ENCODE measurements at regions not wholly inside any gene's neighbourhood (a gene's known extent, or its start where the extent isn't known, plus 50 kb on each side); places are given as distances from the start of the nearest gene placed in this dataset.
"Not testable (repeated sequence)": the region's sequence is repeated elsewhere in the genome, so short reads cannot be mapped to it uniquely, and the experiment has no call there.

DNA sequence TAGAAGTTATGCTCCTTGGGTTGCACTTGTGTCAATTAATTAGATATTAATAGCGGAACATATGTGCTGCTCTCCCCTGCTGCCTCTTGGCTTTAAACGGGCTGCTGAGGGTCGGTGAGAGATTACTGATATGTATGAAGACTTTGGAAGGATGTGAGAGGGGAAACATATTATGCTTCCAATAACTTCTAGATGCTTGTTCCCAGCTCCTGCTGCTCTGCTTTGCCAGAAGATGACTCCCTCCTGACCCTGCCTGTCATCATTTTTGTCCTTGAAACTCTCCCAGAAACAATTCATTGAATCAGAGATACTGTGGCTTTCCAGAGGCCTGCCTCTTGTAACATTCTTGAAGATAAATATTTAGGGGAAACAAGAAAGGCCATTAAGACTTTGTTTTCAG lies 300.1 kb upstream of the STXBP6 start:
- Histone ChIP-seq H3K27me3 (replicated peaks; ENCODE audit: insufficient read depth) (no peaks in the 10 kb centered on the region), H3K9me3 (no peaks in the 10 kb centered on the region), H3K36me3 (no peaks in the 10 kb centered on the region), H3K4me1 (ENCODE audit: control insufficient read depth in 1 of 2, low read depth in 2 of 2) (no peaks in the 10 kb centered on the region), H3K4me3 (no peak overlapping the region), H3K27ac (no peak overlapping the region)
- no peak for TF ChIP-seq CTCF (IDR thresholded peaks at IDR 0.05)
- no peak for DNase-seq (ENCODE audit: low spot score)
- no peak for ATAC-seq (ENCODE audit: insufficient number of reproducible peaks, low FRiP score, low read depth)

DNA sequence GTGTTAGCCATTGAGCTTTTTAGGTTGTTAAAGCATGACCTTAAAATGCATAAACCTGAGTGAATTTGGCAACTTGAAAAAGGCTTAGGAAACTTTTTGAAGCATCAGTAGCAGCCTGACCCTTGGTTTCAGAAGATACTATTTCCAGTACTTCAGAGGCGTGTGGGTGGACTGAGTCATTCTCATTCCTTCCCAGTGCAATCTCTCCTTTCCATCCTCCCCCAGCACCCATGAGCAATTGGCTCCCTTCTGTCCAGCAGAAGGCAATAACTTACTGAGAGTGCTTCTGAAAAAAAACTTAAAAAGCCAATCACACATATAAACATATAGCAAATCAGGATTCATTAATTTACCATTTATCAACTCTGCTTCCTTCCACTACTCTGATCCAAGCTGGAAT lies 299.3 kb upstream of the STXBP6 start:
- Histone ChIP-seq H3K27me3 (replicated peaks; ENCODE audit: insufficient read depth) (no peaks in the 10 kb centered on the region), H3K27ac (no peak overlapping the region), H3K4me3 (no peak overlapping the region), H3K36me3 (no peaks in the 10 kb centered on the region), H3K9me3 (no peaks in the 10 kb centered on the region), H3K4me1 (ENCODE audit: control insufficient read depth in 1 of 2, low read depth in 2 of 2) (no peaks in the 10 kb centered on the region)
- no peak for TF ChIP-seq CTCF (IDR thresholded peaks at IDR 0.05)
- ATAC-seq (ENCODE audit: insufficient number of reproducible peaks, low FRiP score, low read depth) (no peak), DNase-seq (ENCODE audit: low spot score) (no peak)

DNA sequence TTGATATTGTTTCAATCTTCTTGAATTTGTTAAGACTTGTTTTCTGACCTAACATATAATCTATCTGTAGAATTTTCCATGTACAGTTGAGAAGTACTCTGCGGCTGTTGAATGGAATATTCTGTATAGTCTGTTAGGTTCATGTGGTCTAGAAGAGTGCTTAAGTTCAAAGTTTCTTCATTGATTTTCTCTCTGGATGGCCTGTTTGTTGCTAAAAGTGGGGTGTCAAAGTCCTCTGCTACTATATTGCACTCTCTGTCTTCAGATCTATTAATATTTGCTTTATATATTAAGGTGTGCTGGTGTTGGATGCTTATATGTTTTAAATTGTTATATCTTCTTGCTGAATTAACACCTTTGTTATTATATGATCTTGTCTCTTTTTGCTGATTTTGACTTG lies 290.9 kb upstream of the STXBP6 start:
- no peak for ATAC-seq (ENCODE audit: insufficient number of reproducible peaks, low FRiP score, low read depth)
- Histone ChIP-seq H3K4me3 (no peak overlapping the region), H3K9me3 (no peaks in the 10 kb centered on the region), H3K36me3 (no peaks in the 10 kb centered on the region), H3K27me3 (replicated peaks; ENCODE audit: insufficient read depth) (no peaks in the 10 kb centered on the region), H3K4me1 (ENCODE audit: control insufficient read depth in 1 of 2, low read depth in 2 of 2) (no peaks in the 10 kb centered on the region), H3K27ac (no peak overlapping the region)
- TF ChIP-seq CTCF (IDR thresholded peaks at IDR 0.05): no peak
- DNase-seq (ENCODE audit: low spot score): no peak

- TF ChIP-seq CTCF (IDR thresholded peaks at IDR 0.05): no peak
- no peak for ATAC-seq (ENCODE audit: insufficient number of reproducible peaks, low FRiP score, low read depth)
- H3K4me3 ChIP-seq: no peak overlapping the region
Observed at GRCh38 chr14:25322784-25323183, 272.8 kb upstream of the STXBP6 start.

DNA sequence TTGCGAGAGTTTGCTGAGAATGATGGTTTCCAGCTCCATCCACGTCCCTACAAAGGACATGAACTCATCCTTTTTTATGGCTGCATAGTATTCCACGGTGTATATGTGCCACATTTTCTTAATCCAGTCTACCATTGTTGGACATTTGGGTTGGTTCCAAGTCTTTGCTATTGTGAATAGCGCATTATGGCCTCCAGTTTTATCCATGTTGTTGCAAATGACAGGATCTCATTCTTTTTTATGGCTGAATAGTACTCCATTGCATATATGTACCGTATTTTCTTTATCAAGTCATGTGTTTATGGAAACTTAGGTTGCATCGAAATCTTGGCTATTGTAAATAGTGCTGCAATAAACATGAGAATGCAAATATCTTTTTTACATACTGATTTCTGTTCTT lies 266.1 kb upstream of the STXBP6 start:
- H3K9me3 ChIP-seq; ATAC-seq (ENCODE audit: insufficient number of reproducible peaks, low FRiP score, low read depth); H3K27ac ChIP-seq; H3K27me3 ChIP-seq (replicated peaks; ENCODE audit: insufficient read depth); H3K36me3 ChIP-seq; DNase-seq (ENCODE audit: low spot score); H3K4me3 ChIP-seq; H3K4me1 ChIP-seq (ENCODE audit: control insufficient read depth in 1 of 2, low read depth in 2 of 2): not testable (repeated sequence)

More at GRCh38 chr14:25322784-25323183, 272.8 kb upstream of the STXBP6 start:
- no peaks in the 10 kb centered on the region for H3K4me1 ChIP-seq (ENCODE audit: control insufficient read depth in 1 of 2, low read depth in 2 of 2)
- no peaks in the 10 kb centered on the region for H3K36me3 ChIP-seq
- H3K9me3 ChIP-seq: no peaks in the 10 kb centered on the region
- no peak overlapping the region for H3K27ac ChIP-seq
- H3K27me3 ChIP-seq (replicated peaks; ENCODE audit: insufficient read depth): no peaks in the 10 kb centered on the region
- DNase-seq (ENCODE audit: low spot score): no peak

GRCh38 chr14:25308244-25308643 lies 258.3 kb upstream of the STXBP6 start:
- H3K36me3 ChIP-seq: no peaks in the 10 kb centered on the region
- H3K9me3 ChIP-seq: no peaks in the 10 kb centered on the region
- H3K27me3 ChIP-seq (replicated peaks; ENCODE audit: insufficient read depth): no peaks in the 10 kb centered on the region
- no peaks in the 10 kb centered on the region for H3K4me1 ChIP-seq (ENCODE audit: control insufficient read depth in 1 of 2, low read depth in 2 of 2)
- TF ChIP-seq CTCF (IDR thresholded peaks at IDR 0.05): no peak
- DNase-seq (ENCODE audit: low spot score): no peak
- no peak overlapping the region for H3K27ac ChIP-seq
- no peak for ATAC-seq (ENCODE audit: insufficient number of reproducible peaks, low FRiP score, low read depth)
- no peak overlapping the region for H3K4me3 ChIP-seq

Data from thoracic aorta (tissue), 2 donors.